IMR-90 (cell line): ENCODE measurements at regions not wholly inside any gene's neighbourhood (a gene's known extent, or its start where the extent isn't known, plus 50 kb on each side); places are given as distances from the start of the nearest gene placed in this dataset.

Source experiments
- ATAC-seq: fragments of 200-7000 bp; cut with Tn5 transposase; 2 replicates; pipeline ENCODE4 v1.9.1; 2020; ENCODE audit warnings: low read depth, mild to moderate bottlenecking, moderate library complexity
- BruUV-seq: library from RNA; stranded (reverse); fragments of 400-500 nt; replicated peaks from 2 replicates; lab custom pipeline; 2021; lab: Mats Ljungman, UMichigan
- CTCF ChIA-PET: fragments of 300-600 bp; formaldehyde crosslinking; extraction: SDS; loops from one replicate; lab custom pipeline; 2021; ENCODE audit warnings: antibody characterized with exemption; lab: Yijun Ruan, JAX
- POLR2A ChIA-PET: fragments of 300-600 bp; sonication (Branson Sonifier 250); formaldehyde crosslinking; loops from one replicate; lab custom pipeline; 2022; ENCODE audit warnings: antibody characterized with exemption; ENCODE audit not compliant: unreplicated experiment; lab: Charles Lee
- DNase-seq: peaks from one replicate; pipeline ENCODE4 v3.0.0; 2013
- H2AFZ ChIP-seq: replicated peaks from 2 replicates; pipeline ENCODE3; 2013; ENCODE audit warnings: low read length, mild to moderate bottlenecking; ENCODE audit not compliant: poor library complexity
- H2AK5ac ChIP-seq: 2 replicates; pipeline ENCODE4 v1.6.1; 2013; ENCODE audit warnings: low read depth, low read length, inconsistent platforms
- H2AK9ac ChIP-seq: replicated peaks from 2 replicates; pipeline ENCODE3; 2013; ENCODE audit warnings: mild to moderate bottlenecking, low read depth, low read length, moderate library complexity; ENCODE audit not compliant: poor library complexity
- H2BK120ac ChIP-seq: 2 replicates; pipeline ENCODE4 v1.6.1; 2013; ENCODE audit warnings: low read depth, low read length, inconsistent platforms
- H2BK15ac ChIP-seq: 3 replicates; pipeline ENCODE4 v1.6.1; 2013; ENCODE audit warnings: low read depth, low read length, inconsistent platforms
- H2BK20ac ChIP-seq: 2 replicates; pipeline ENCODE4 v1.6.1; 2013; ENCODE audit warnings: low read depth, mild to moderate bottlenecking, inconsistent platforms, low read length, moderate library complexity
- H2BK5ac ChIP-seq: 2 replicates; pipeline ENCODE4 v1.6.1; 2013; ENCODE audit warnings: mild to moderate bottlenecking, low read depth, low read length, inconsistent platforms; ENCODE audit not compliant: poor library complexity, severe bottlenecking
- H3K14ac ChIP-seq: replicated peaks from 2 replicates; pipeline ENCODE4 v1.6.1; 2013; ENCODE audit warnings: low read depth, low read length, inconsistent platforms
- H3K18ac ChIP-seq: 2 replicates; pipeline ENCODE4 v1.6.1; 2013; ENCODE audit warnings: low read depth, low read length, control low read depth
- H3K23ac ChIP-seq: 2 replicates; pipeline ENCODE4 v1.6.1; 2013; ENCODE audit warnings: low read depth, low read length, inconsistent platforms
- H3K27ac ChIP-seq: 2 replicates; pipeline ENCODE4 v1.5.1; 2013; ENCODE audit warnings: mild to moderate bottlenecking, control low read depth, low read length; ENCODE audit not compliant: insufficient read depth
- H3K27me3 ChIP-seq: 2 replicates; pipeline ENCODE4 v1.6.1; 2013; ENCODE audit warnings: low read length; ENCODE audit not compliant: control insufficient read depth, insufficient read depth
- H3K36me3 ChIP-seq: 2 replicates; pipeline ENCODE4 v1.6.1; 2013; ENCODE audit warnings: low read length, mixed read lengths; ENCODE audit not compliant: control insufficient read depth, insufficient read depth
- H3K4ac ChIP-seq: 2 replicates; pipeline ENCODE4 v1.6.1; 2013; ENCODE audit warnings: low read depth, low read length, inconsistent platforms
- H3K4me1 ChIP-seq: 2 replicates; pipeline ENCODE4 v1.6.1; 2013; ENCODE audit warnings: low read length, mixed read lengths; ENCODE audit not compliant: control insufficient read depth, insufficient read depth
- H3K4me2 ChIP-seq: 2 replicates; pipeline ENCODE4 v1.6.1; 2013; ENCODE audit warnings: low read depth, mild to moderate bottlenecking, control low read depth, low read length, moderate library complexity
- H3K4me3 ChIP-seq: 2 replicates; pipeline ENCODE4 v1.5.1; 2013; ENCODE audit warnings: low read depth, mild to moderate bottlenecking, control low read depth, low read length, moderate library complexity; ENCODE audit not compliant: insufficient read depth
- H3K56ac ChIP-seq: 2 replicates; pipeline ENCODE4 v1.6.1; 2013; ENCODE audit warnings: low read length, inconsistent platforms; ENCODE audit not compliant: insufficient read depth; ENCODE audit errors: extremely low read depth
- H3K79me1 ChIP-seq, 2 experiments: 2 replicates each; pipeline ENCODE4 v1.6.1; 2013; ENCODE audit warnings: low read length in 2 of 2, inconsistent platforms in 1 of 2, low read depth in 1 of 2
- H3K9ac ChIP-seq: 2 replicates; pipeline ENCODE4 v1.6.1; 2013; ENCODE audit warnings: low read depth, low read length, control low read depth
- H3K9me1 ChIP-seq: 2 replicates; pipeline ENCODE4 v1.6.1; 2013; ENCODE audit warnings: low read length, inconsistent platforms; ENCODE audit not compliant: insufficient read depth
- H3K9me3 ChIP-seq: 2 replicates; pipeline ENCODE4 v1.6.1; 2013; ENCODE audit warnings: low read length; ENCODE audit not compliant: control insufficient read depth, insufficient read depth
- H4K20me1 ChIP-seq: 2 replicates; pipeline ENCODE4 v1.6.1; 2013; ENCODE audit warnings: low read length, inconsistent platforms; ENCODE audit not compliant: insufficient read depth
- H4K5ac ChIP-seq: 2 replicates; pipeline ENCODE4 v1.6.1; 2013; ENCODE audit warnings: mild to moderate bottlenecking, low read depth, low read length, control low read depth
- H4K8ac ChIP-seq, 2 experiments: 2 replicates each; pipeline ENCODE4 v1.6.1; 2013; ENCODE audit warnings: low read depth in 2 of 2, low read length in 2 of 2, control low read depth in 1 of 2, inconsistent platforms in 1 of 2
- H4K91ac ChIP-seq: 2 replicates; pipeline ENCODE4 v1.6.1; 2013; ENCODE audit warnings: low read depth, low read length, inconsistent platforms; ENCODE audit not compliant: insufficient read depth
- BHLHE40 ChIP-seq: fragments of 150-350 bp; IDR thresholded peaks from 2 replicates; pipeline ENCODE4 v1.6.1; 2016; ENCODE audit warnings: mild to moderate bottlenecking, low read depth, low read length
- CEBPB ChIP-seq: IDR thresholded peaks from 2 replicates; pipeline ENCODE4 v1.6.1; 2012; ENCODE audit warnings: low read depth, low read length, improper control_type of control experiment
- CHD1 ChIP-seq: IDR thresholded peaks from 2 replicates; pipeline ENCODE4 v1.6.1; 2012; ENCODE audit warnings: low read depth, low read length, improper control_type of control experiment
- ELK1 ChIP-seq: fragments of 150-350 bp; IDR thresholded peaks from 2 replicates; pipeline ENCODE4 v1.6.1; 2016; ENCODE audit warnings: low read depth, mild to moderate bottlenecking, low read length, moderate library complexity, borderline replicate concordance
- FOS ChIP-seq: fragments of 150-350 bp; IDR thresholded peaks from 2 replicates; pipeline ENCODE4 v1.6.1; 2016; ENCODE audit warnings: low read depth, low read length
- MAFK ChIP-seq: IDR thresholded peaks from 2 replicates; pipeline ENCODE4 v1.6.1; 2012; ENCODE audit warnings: low read depth, low read length, improper control_type of control experiment
- MAZ ChIP-seq: IDR thresholded peaks from 2 replicates; pipeline ENCODE4 v1.6.1; 2012; ENCODE audit warnings: low read depth, mild to moderate bottlenecking, low read length, improper control_type of control experiment, moderate library complexity, borderline replicate concordance
- MXI1 ChIP-seq: IDR thresholded peaks from 2 replicates; pipeline ENCODE4 v1.6.1; 2012; ENCODE audit warnings: low read depth, mild to moderate bottlenecking, low read length, moderate library complexity, borderline replicate concordance
- NFE2L2 ChIP-seq: fragments of 150-350 bp; IDR thresholded peaks from 2 replicates; pipeline ENCODE4 v1.6.1; 2016; ENCODE audit warnings: low read depth, mild to moderate bottlenecking, low read length
- RAD21 ChIP-seq: IDR thresholded peaks from 2 replicates; pipeline ENCODE4 v1.6.1; 2012; ENCODE audit warnings: low read length, improper control_type of control experiment
- RCOR1 ChIP-seq: IDR thresholded peaks from 2 replicates; pipeline ENCODE4 v1.6.1; 2012; ENCODE audit warnings: mild to moderate bottlenecking, low read length, improper control_type of control experiment; ENCODE audit not compliant: insufficient replicate concordance
- RFX5 ChIP-seq: IDR thresholded peaks from 2 replicates; pipeline ENCODE4 v1.8.0; 2012; ENCODE audit warnings: low read depth, mild to moderate bottlenecking, low read length, moderate library complexity
- SMC3 ChIP-seq: fragments of 150-350 bp; IDR thresholded peaks from 2 replicates; pipeline ENCODE4 v1.6.1; 2016; ENCODE audit warnings: low read depth, mild to moderate bottlenecking, antibody characterized with exemption, low read length, moderate library complexity
- WGBS, 2 experiments: methylation state at CpG; one replicate each; pipeline versions ENCODE4 v1.1.5 to v1.1.7; 2013; ENCODE audit warnings: missing lambda C conversion rate in 2 of 2; ENCODE audit not compliant: insufficient read length in 1 of 2; ENCODE audit errors: extremely low coverage in 2 of 2; 5-methylcytosine and 5-hydroxymethylcytosine counted together
- dilution Hi-C: fragments of 300-500 bp; cut with HindIII; formaldehyde crosslinking; loops from one replicate; pipeline ENCODE4 v1.14.3; 2018; ENCODE audit warnings: low sequenced_read_pairs; ENCODE audit not compliant: unreplicated experiment
- in situ Hi-C: fragments of 300-500 bp; cut with MboI; formaldehyde crosslinking; loops from 3 replicates; pipeline ENCODE4 v1.14.3; 2019; ENCODE audit warnings: low sequenced_read_pairs, inconsistent platforms, mixed read lengths
- intact Hi-C: fragments of 100-400 bp; cut with micrococcal nuclease; formaldehyde crosslinking; loops from 2 replicates; pipeline ENCODE4 v1.10.0; 2022
- TF ChIP-seq, protein P1 (sequence below): fragments of 150-350 bp; IDR thresholded peaks from 2 replicates; pipeline ENCODE4 v1.6.1; 2017; ENCODE audit warnings: mild to moderate bottlenecking, antibody characterized with exemption, low read length, low read depth

- Histone ChIP-seq H4K5ac (no peak overlapping the region), H3K14ac (no peak overlapping the region), H3K79me1 (no peaks in the 10 kb centered on the region), H2AK5ac (no peak overlapping the region), H2AFZ (no peak overlapping the region), H3K27me3 (no peaks in the 10 kb centered on the region), H3K56ac (no peak overlapping the region), H3K18ac (no peak overlapping the region), H3K9me3 (peaks cover 10% of the 10 kb centered on the region; the same call in 1 of the 2 replicates), H3K4me1 (no peaks in the 10 kb centered on the region), H2BK120ac (no peak overlapping the region), H3K4ac (no peak overlapping the region), H2BK5ac (no peak overlapping the region), H3K4me2 (no peak overlapping the region), H4K8ac (no peak overlapping the region), H2BK20ac (no peak overlapping the region), H3K9ac (no peak overlapping the region), H2BK15ac (no peak overlapping the region), H3K36me3 (no peaks in the 10 kb centered on the region), H4K91ac (no peak overlapping the region), H4K20me1 (no peaks in the 10 kb centered on the region), H3K23ac (no peak overlapping the region), H3K4me3 (no peak overlapping the region), H2AK9ac (no peak overlapping the region), H3K9me1 (no peaks in the 10 kb centered on the region), H3K27ac (no peak overlapping the region)
- no CpG with 5 or more reads among the region's 2 CpGs for WGBS, 2 experiments
- TF ChIP-seq SMC3 (no peak), MXI1 (no peak), CEBPB (no peak), RCOR1 (no peak), ELK1 (no peak), BHLHE40 (no peak), CHD1 (no peak), NFE2L2 (no peak), FOS (no peak), RAD21 (no peak), RFX5 (no peak), MAZ (no peak), MAFK (no peak)
- TF ChIP-seq, protein P1, sequence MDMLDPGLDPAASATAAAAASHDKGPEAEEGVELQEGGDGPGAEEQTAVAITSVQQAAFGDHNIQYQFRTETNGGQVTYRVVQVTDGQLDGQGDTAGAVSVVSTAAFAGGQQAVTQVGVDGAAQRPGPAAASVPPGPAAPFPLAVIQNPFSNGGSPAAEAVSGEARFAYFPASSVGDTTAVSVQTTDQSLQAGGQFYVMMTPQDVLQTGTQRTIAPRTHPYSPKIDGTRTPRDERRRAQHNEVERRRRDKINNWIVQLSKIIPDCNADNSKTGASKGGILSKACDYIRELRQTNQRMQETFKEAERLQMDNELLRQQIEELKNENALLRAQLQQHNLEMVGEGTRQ, result no peak
- ChIA-PET CTCF (no interaction called here), POLR2A (no interaction called here)
- DNase-seq, result no peak
- intact Hi-C loops (no loop called here), in situ Hi-C loops (no loop called here), dilution Hi-C loops (no loop called here)
- no peak for ATAC-seq
- no TSS peak for BruUV-seq
Measured at GRCh38 chr2:15868704-15869103, 71.6 kb upstream of the MYCN start.
